ENCODE measurements at regions not wholly inside any gene's neighbourhood (a gene's known extent, or its start where the extent isn't known, plus 50 kb on each side); places are given as distances from the start of the nearest gene placed in this dataset.

DNA sequence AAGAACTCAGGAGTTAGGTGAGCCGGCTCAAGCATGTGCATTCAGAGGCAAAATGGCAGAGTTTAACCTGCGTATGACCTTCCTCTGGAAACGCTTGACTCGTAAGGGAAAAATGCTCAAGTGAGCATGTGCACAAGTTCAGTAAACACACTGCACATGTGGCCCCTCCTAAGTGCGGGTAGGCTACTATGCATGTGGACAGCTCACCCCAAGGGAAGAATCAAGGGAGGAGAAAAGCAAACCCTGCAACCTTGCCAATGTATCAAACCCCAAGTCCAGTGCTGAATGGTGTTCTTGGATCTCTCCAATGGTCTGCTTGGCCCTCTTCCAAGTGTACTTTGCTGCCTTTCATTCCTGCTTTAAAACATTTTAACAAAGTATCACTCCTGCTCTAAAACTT lies 407.1 kb downstream of the ADAM29 start:
- no peaks in the 10 kb centered on the region for H3K4me1 ChIP-seq
- ATAC-seq: no peak
- intact Hi-C loops (cut with DNase I): no loop called here
- 74 to 89% (median 86%) methylated on average over 5 of the region's 5 CpGs for WGBS, 4 donors
- TF ChIP-seq POLR2A (IDR thresholded peaks at IDR 0.05): no peak
- TF ChIP-seq, protein P1, sequence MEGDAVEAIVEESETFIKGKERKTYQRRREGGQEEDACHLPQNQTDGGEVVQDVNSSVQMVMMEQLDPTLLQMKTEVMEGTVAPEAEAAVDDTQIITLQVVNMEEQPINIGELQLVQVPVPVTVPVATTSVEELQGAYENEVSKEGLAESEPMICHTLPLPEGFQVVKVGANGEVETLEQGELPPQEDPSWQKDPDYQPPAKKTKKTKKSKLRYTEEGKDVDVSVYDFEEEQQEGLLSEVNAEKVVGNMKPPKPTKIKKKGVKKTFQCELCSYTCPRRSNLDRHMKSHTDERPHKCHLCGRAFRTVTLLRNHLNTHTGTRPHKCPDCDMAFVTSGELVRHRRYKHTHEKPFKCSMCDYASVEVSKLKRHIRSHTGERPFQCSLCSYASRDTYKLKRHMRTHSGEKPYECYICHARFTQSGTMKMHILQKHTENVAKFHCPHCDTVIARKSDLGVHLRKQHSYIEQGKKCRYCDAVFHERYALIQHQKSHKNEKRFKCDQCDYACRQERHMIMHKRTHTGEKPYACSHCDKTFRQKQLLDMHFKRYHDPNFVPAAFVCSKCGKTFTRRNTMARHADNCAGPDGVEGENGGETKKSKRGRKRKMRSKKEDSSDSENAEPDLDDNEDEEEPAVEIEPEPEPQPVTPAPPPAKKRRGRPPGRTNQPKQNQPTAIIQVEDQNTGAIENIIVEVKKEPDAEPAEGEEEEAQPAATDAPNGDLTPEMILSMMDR (IDR thresholded peaks at IDR 0.05): no peak
- H3K4me3 ChIP-seq: no peak overlapping the region
- H3K27ac ChIP-seq: no peak overlapping the region
- no peaks in the 10 kb centered on the region for H3K36me3 ChIP-seq
- no peaks in the 10 kb centered on the region for H3K9me3 ChIP-seq
- no peaks in the 10 kb centered on the region for H3K27me3 ChIP-seq
- DNase-seq: no peak

DNA sequence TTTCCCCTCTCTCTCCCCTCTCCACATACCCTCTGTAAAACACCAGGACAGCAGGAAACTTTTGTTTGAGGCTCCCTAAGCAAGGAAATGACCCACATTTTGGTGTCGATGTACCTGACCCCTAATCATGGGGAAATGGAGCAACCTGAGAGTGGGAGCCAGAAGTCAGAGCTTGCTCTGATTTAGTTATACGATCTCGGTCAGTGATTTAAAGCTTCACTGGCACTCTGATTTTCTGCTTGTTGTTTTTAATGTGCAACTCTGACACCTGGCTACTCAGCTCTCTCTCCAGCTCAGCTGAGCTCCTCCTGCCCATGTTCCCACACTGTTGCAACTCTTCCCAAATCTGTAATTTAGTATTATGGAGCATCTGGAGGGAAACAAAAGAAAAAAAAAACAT lies 408.6 kb downstream of the ADAM29 start:
- DNase-seq: no peak
- H3K4me3 ChIP-seq: no peak overlapping the region
- WGBS, 4 donors: 77 to 88% (median 81%) methylated on average over 3 of the region's 3 CpGs
- no peak for ATAC-seq
- H3K4me1 ChIP-seq: no peaks in the 10 kb centered on the region
- H3K27ac ChIP-seq: no peak overlapping the region
- H3K9me3 ChIP-seq: no peaks in the 10 kb centered on the region
- no peak for TF ChIP-seq POLR2A (IDR thresholded peaks at IDR 0.05)
- TF ChIP-seq, protein P1 (IDR thresholded peaks at IDR 0.05): no peak
- no peaks in the 10 kb centered on the region for H3K27me3 ChIP-seq
- H3K36me3 ChIP-seq: no peaks in the 10 kb centered on the region
- intact Hi-C loops (cut with DNase I): no loop called here

DNA sequence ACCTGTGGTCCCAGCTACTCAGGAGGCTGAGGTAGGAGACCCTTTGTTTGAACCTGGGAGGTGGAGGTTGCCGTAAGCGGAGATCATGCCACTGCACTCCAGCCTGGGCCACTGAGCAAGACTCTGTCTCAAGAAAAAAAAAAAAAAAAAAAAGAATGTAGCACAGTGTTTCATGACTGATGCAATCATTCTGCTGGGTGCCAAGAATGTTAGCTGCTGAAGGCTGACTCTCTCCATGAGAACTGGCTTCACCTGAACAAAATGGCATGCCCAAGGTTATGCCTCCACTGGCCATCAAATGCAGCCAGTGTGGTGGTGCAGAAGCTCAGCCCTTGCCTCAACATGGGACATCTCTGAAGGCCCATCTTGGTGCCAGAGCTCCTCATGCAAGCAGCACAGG lies 412.1 kb downstream of the ADAM29 start:
- DNase-seq: no peak
- no peaks in the 10 kb centered on the region for H3K27me3 ChIP-seq
- H3K9me3 ChIP-seq: no peaks in the 10 kb centered on the region
- no peak overlapping the region for H3K27ac ChIP-seq
- intact Hi-C loops (cut with DNase I): no loop called here
- H3K4me1 ChIP-seq: no peaks in the 10 kb centered on the region
- ATAC-seq: no peak
- WGBS, 4 donors: 96 to 100% (median 100%) methylated on average over 2 of the region's 2 CpGs
- H3K36me3 ChIP-seq: no peaks in the 10 kb centered on the region
- TF ChIP-seq, protein P1 (IDR thresholded peaks at IDR 0.05): no peak
- TF ChIP-seq POLR2A (IDR thresholded peaks at IDR 0.05): no peak
- H3K4me3 ChIP-seq: no peak overlapping the region

DNA sequence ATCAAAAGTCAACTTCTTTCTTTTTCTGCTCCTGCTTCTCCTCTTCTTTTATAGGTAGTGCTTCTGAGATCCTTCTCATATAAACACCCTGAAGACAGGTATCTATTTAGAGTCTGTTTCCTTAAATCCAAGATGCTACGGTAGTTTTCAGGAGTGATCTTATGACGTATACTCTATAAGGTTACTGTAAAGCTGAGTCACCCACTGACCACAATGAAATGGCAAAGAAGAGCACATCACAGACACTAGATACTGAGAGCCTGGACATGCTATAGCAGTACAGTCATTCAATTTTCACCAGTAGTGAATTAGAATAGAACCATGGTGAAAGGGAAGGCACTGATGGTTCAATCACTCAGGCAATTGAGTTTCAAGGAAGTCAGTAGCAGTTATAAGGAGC lies 412.5 kb downstream of the ADAM29 start:
- Histone ChIP-seq H3K27me3 (no peaks in the 10 kb centered on the region), H3K27ac (no peak overlapping the region), H3K36me3 (no peaks in the 10 kb centered on the region), H3K9me3 (no peaks in the 10 kb centered on the region), H3K4me3 (no peak overlapping the region), H3K4me1 (no peaks in the 10 kb centered on the region)
- ATAC-seq: no peak
- 80 to 86% (median 83%) methylated on average over 2 of the region's 2 CpGs for WGBS, 4 donors
- no peak for DNase-seq
- TF ChIP-seq POLR2A (IDR thresholded peaks at IDR 0.05): no peak
- TF ChIP-seq, protein P1 (IDR thresholded peaks at IDR 0.05): no peak
- intact Hi-C loops (cut with DNase I): no loop called here
